ENCODE measurements at regions not wholly inside any gene's neighbourhood (a gene's known extent, or its start where the extent isn't known, plus 50 kb on each side); places are given as distances from the start of the nearest gene placed in this dataset.

- ChIA-PET POLR2A (no interaction called here), CTCF (no interaction called here)
- TF ChIP-seq CTCF (IDR thresholded peaks at IDR 0.05; ENCODE audit: insufficient read depth, low read length, missing control alignments) = no peak
- DNase-seq (ENCODE audit: low read depth, low spot score) = no peak
- no peak overlapping the region for H3K4me3 ChIP-seq (ENCODE audit: low read depth, low read length)
These were observed 1038.8 kb upstream of the GBE1 start for GRCh38 chr3:82800248-82800647.

GRCh38 chr3:82796765-82797164 lies 1035.3 kb upstream of the GBE1 start:
- TF ChIP-seq CTCF (IDR thresholded peaks at IDR 0.05; ENCODE audit: insufficient read depth, low read length, missing control alignments) = no peak
- ChIA-PET POLR2A (no interaction called here), CTCF (no interaction called here)
- no peak for DNase-seq (ENCODE audit: low read depth, low spot score)
- no peak overlapping the region for H3K4me3 ChIP-seq (ENCODE audit: low read depth, low read length)

GRCh38 chr3:82791241-82791640 lies 1029.8 kb upstream of the GBE1 start:
- no peak for TF ChIP-seq CTCF (IDR thresholded peaks at IDR 0.05; ENCODE audit: insufficient read depth, low read length, missing control alignments)
- POLR2A ChIA-PET = no interaction called here
- DNase-seq (ENCODE audit: low read depth, low spot score) = no peak
- CTCF ChIA-PET = no interaction called here
- no peak overlapping the region for H3K4me3 ChIP-seq (ENCODE audit: low read depth, low read length)

GRCh38 chr3:82790307-82791097 lies 1029.1 kb upstream of the GBE1 start:
- no peak for TF ChIP-seq CTCF (IDR thresholded peaks at IDR 0.05; ENCODE audit: insufficient read depth, low read length, missing control alignments)
- no peak for DNase-seq (ENCODE audit: low read depth, low spot score)
- no peak overlapping the region for H3K4me3 ChIP-seq (ENCODE audit: low read depth, low read length)
- ChIA-PET CTCF (no interaction called here), POLR2A (no interaction called here)

- H3K4me3 ChIP-seq (ENCODE audit: low read depth, low read length) = no peak overlapping the region
- ChIA-PET POLR2A (no interaction called here), CTCF (no interaction called here)
- no peak for DNase-seq (ENCODE audit: low read depth, low spot score)
- no peak for TF ChIP-seq CTCF (IDR thresholded peaks at IDR 0.05; ENCODE audit: insufficient read depth, low read length, missing control alignments)
These were observed 1021.7 kb upstream of the GBE1 start for GRCh38 chr3:82783194-82783593.

- POLR2A ChIA-PET = no interaction called here
- CTCF ChIA-PET = no interaction called here
- DNase-seq (ENCODE audit: low read depth, low spot score) = no peak
- no peak for TF ChIP-seq CTCF (IDR thresholded peaks at IDR 0.05; ENCODE audit: insufficient read depth, low read length, missing control alignments)
- no peak overlapping the region for H3K4me3 ChIP-seq (ENCODE audit: low read depth, low read length)
These were observed 1011.8 kb upstream of the GBE1 start for GRCh38 chr3:82773207-82773606.
